ENCODE measurements at regions not wholly inside any gene's neighbourhood (a gene's known extent, or its start where the extent isn't known, plus 50 kb on each side); places are given as distances from the start of the nearest gene placed in this dataset.

GRCh38 chr4:24279469-24279868, 304.9 kb downstream of the DHX15 start:
- no peak for DNase-seq

DNA sequence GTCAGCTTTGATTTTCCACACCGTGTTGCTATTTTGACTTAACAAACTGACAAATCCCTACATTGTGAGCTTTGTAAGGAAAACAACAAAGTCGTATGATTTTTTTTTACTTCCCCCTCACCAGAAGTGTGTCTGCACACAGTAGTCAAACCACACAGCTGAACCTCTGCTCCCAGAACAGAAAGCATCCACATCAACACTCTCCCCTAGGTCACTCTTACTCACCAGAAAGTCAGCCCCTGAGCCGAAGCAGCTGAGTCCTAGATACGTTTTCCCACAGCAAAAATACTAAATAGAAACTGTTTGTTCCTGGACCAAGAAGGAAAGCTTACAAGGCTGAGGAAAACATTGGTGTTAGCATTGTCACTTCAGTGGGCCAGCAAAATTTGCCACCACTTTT, 305.7 kb downstream of the DHX15 start:
- no peak for DNase-seq

GRCh38 chr4:24274381-24274941, 309.9 kb downstream of the DHX15 start:
- DNase-seq = no peak

GRCh38 chr4:24273136-24273535, 311.2 kb downstream of the DHX15 start:
- no peak for DNase-seq

DNA sequence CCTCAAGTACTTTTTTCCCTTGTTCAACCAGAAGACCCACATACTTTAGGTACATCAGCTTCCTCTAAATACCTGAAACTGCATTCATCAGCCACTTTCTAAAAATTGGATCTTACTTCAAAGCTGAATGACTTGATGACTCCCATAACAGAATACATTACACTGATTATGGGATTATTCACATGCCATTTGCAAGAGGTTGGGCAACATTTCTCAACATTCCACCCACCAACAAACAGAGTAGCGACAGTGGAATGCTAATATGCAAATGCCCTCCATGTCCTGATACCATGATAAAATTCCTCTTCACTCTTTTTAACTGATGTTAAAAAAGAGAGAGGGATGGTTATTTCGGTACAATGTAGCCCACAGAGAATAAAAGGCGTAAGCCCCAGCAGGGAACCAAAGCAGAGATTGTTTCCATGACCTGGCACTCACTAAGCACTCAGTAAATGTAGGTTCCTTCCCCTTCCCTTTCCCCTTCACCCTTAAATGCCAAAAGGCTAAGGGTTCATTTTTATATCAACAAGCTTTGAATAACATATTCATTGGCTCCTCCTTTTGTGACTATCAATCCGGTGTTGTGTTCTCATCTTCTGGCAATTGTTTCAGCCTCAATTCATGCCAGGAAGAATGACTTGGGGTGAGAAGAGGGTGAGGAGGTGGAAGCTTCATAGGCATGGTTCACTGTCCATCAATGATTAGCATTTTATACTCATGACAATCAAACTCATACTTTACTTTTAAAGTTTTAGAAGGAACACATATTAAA, 317.2 kb downstream of the DHX15 start:
- no peak for DNase-seq

DNA sequence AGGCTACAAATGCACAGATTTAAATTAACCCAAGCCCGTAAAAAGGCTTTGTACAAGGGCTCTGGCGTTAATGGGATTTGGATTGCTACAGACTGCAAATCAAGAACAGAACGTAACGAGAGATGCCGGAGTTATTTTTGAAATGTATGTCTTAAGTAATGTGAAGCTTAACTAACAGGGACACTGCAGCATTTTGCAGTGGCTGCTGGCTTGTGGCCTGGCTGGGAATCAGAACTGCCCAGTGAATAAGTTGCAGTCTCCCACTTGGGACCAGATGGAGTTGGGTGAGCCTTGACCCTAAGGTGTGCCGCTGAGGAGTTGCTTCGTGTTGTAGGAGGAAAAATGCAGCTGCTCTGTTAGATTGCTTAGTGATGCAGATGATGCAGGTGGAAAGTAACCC, 318.4 kb downstream of the DHX15 start:
- no peak for DNase-seq

DNA sequence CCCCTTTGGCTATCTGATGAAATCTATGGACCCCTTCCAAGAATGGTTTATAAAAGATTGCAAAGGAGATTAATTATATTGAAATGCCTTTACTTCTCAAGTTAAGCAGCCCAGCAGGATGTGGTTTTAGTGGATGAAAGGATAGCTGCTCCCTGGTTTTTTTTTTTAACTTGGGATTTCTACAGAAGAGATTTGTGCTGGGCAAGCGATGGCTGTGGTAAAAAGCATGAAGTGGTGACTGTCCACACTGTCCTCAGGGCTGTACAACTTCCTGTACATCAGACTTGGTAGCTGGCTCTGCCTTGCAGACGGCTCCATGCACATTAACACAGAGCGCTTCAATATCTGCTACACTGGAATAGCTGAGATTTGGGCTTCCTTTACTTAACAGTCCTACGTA, 321.7 kb downstream of the DHX15 start:
- no peak for DNase-seq

GRCh38 chr4:24262084-24262483, 322.3 kb downstream of the DHX15 start:
- no peak for DNase-seq

- no peak for DNase-seq
These were observed 323.3 kb downstream of the DHX15 start for GRCh38 chr4:24260923-24261564.

DNA sequence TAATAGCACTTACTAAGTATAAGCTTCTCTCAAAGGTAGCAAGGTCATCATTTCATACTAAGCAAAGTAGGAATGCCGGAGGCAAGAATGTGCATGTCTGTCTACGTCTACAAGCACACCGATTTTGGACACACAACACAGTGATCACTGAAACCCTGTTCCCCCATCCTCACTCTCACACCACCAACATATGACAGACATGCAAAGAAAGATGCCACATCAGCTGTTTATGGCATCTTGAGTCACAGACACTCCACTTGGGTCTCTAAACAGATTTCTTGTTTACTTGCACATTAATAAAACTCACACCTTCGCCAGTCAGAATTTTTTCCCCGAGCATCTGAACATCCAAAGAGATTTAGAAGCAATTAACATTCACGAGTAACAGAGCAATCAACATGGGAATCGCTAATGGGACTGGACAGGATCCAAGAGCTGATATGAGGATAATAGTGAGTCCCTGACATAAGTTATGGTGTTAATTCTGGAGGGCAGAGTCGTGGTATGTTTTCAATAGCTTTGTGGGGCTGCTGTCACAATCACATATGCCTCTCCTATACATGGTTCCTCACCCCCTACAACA, 324.1 kb downstream of the DHX15 start:
- no peak for DNase-seq

- DNase-seq = no peak
These were observed 327.8 kb downstream of the DHX15 start for GRCh38 chr4:24256547-24256946.

GRCh38 chr4:24256066-24256465, 328.3 kb downstream of the DHX15 start:
- DNase-seq = no peak

- DNase-seq = no peak
These were observed 332.2 kb downstream of the DHX15 start for GRCh38 chr4:24252121-24252520.

GRCh38 chr4:24251589-24251988, 332.8 kb downstream of the DHX15 start:
- no peak for DNase-seq

GRCh38 chr4:24249972-24250371, 334.4 kb downstream of the DHX15 start:
- no peak for DNase-seq

GRCh38 chr4:24248674-24249630, 335.4 kb downstream of the DHX15 start:
- no peak for DNase-seq

DNA sequence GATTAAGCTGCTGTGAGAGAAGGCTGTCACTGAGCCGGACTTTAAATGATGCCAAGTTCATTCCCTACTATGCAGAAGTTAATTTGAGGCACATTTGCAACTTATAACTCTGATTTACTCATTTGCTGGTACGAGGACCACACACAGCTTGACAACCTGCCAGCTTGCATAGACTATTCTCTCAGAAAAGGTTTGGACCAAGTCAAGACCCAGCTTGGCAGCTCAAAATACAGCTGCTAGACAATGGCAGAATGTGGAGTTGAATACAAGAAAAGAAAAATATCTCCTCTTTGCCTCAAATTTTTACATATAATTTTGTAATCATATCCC, 338.9 kb downstream of the DHX15 start:
- DNase-seq = no peak

GRCh38 chr4:24244663-24245490, 339.5 kb downstream of the DHX15 start:
- DNase-seq = no peak

DNA sequence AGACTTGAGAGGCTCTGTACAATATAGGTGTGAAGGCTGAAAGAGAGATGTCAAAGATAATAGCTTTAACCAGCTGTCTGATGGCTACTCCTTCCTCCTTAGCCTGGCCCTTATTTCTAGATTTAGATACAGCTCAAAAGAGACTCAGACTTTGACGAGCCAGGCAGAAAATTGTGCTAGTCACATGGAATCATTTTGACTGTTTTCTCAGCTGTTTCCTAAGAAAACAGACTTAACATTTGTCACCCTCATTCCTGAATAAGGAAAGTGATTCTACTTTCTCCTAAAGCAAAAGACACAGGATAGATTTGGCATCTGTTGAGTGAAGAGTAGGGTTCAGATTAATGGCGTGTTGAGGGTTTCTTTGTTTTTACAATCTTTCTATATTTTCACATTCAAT, 340.7 kb downstream of the DHX15 start:
- no peak for DNase-seq

GRCh38 chr4:24241511-24241910, 342.8 kb downstream of the DHX15 start:
- no peak for DNase-seq

DNA sequence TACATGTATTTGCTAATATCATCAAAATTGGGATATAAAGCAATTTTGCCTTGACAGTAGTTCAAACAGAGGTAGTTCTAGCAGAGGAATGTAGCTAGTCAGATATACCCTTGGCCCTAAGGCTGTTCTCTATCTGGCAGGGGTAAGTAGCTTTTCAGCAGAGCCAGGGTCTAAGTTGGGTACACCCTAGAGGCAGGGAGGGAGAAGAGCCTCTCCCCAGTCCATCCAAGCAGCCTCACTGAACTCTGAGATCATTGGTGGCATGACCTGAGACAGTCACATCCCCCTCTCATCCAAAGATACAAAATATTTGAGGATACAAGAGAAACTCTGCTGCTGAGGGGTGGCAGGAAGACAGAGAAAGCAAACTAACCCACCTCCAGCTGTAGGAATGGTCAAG, 343.7 kb downstream of the DHX15 start:
- DNase-seq = no peak

- no peak for DNase-seq
These were observed 346.6 kb downstream of the DHX15 start for GRCh38 chr4:24237709-24238108.
